HAP-1 (cell line): ENCODE measurements at regions not wholly inside any gene's neighbourhood (a gene's known extent, or its start where the extent isn't known, plus 50 kb on each side); places are given as distances from the start of the nearest gene placed in this dataset.
"Not testable (repeated sequence)": the region's sequence is repeated elsewhere in the genome, so short reads cannot be mapped to it uniquely, and the experiment has no call there.

Experiments
- DNase-seq, 2 experiments: peaks; one replicate each; pipeline ENCODE4 v3.0.0-alpha.2; 2016 to 2020; ENCODE audit warnings: low spot score in 2 of 2
- H3K27me3 ChIP-seq: fragments of 250-450 bp; sonication (Bioruptor Pico); 2 replicates; pipeline ENCODE4 v1.5.1; 2020; ENCODE audit warnings: low read depth, mild to moderate bottlenecking, moderate library complexity
- H3K36me3 ChIP-seq: fragments of 250-450 bp; sonication (Bioruptor Pico); replicated peaks from 2 replicates; pipeline ENCODE4 v1.5.1; 2020; ENCODE audit warnings: mild to moderate bottlenecking
- H3K4me1 ChIP-seq: fragments of 250-450 bp; sonication (Bioruptor Pico); 2 replicates; pipeline ENCODE4 v1.5.1; 2020; ENCODE audit warnings: mild to moderate bottlenecking
- H3K4me3 ChIP-seq: fragments of 250-450 bp; sonication (Bioruptor Pico); 2 replicates; pipeline ENCODE4 v1.5.1; 2020; ENCODE audit warnings: mild to moderate bottlenecking, moderate library complexity
- H3K9me3 ChIP-seq: fragments of 250-450 bp; sonication (Bioruptor Pico); 2 replicates; pipeline ENCODE4 v1.5.1; 2020; ENCODE audit warnings: mild to moderate bottlenecking, moderate library complexity
- in situ Hi-C: fragments of 300-500 bp; cut with MboI; formaldehyde crosslinking; loops from 3 replicates; pipeline ENCODE4 v1.14.3; 2020; ENCODE audit warnings: low sequenced_read_pairs, inconsistent platforms, mixed read lengths

DNA sequence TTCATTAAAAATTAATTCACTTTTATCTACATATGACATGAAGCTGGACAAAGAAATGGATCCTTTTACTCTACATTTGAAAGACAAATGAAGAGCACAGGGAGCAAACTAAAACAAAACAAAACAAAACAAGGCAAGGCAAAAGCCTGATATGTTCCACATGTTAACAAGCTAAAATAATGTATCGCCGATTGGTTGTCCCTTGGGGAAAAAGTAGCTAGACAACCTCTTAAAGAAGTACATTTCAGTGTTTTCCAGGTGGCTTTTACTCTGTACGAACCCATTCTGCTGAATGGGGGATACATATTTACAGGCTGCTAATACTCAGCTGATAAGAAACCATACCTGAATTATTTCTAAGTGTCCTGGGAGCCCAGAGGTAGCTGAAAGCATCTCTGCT lies 493.0 kb upstream of the TBL1XR1 start:
- H3K4me1 ChIP-seq: no peaks in the 10 kb centered on the region
- no peak for DNase-seq

DNA sequence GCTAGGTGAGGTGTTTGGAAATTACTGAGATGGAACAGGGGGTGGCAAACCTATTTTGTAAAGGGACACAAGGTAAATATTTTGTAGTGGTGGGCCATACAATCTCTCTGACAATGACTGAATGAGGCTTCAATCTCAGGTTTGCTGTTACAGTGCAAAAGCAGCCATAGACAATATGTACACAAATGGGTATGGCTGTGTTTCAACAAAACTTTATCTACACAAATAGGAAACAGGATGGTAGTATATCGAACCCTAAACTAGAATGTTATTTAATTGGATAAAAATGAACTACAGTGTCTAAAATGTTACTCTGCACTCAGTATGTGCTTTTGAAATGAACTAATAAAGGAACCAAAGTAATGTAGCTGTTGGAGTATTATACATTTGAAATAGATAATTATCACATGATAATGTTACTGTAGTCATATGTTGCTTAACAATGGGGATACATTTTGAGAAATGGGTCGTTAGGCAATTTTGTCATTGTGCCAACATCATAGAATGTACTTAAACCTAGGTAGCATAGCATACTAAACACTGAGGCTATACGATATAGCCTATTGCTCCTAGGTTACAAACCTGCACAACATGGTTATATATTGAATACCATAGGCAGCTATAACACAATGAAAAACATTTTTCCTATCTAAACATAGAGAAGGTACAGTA lies 495.2 kb upstream of the TBL1XR1 start:
- Histone ChIP-seq H3K9me3 (no peaks in the 10 kb centered on the region), H3K36me3 (no peaks in the 10 kb centered on the region), H3K4me3 (no peak overlapping the region), H3K4me1 (no peaks in the 10 kb centered on the region), H3K27me3 (no peaks in the 10 kb centered on the region)
- in situ Hi-C loops: no loop called here
- no peak for DNase-seq

More for the DNA sequence above, 493.0 kb upstream of the TBL1XR1 start:
- in situ Hi-C loops: no loop called here
- no peaks in the 10 kb centered on the region for H3K27me3 ChIP-seq
- no peaks in the 10 kb centered on the region for H3K36me3 ChIP-seq
- no peak overlapping the region for H3K4me3 ChIP-seq
- no peaks in the 10 kb centered on the region for H3K9me3 ChIP-seq

DNA sequence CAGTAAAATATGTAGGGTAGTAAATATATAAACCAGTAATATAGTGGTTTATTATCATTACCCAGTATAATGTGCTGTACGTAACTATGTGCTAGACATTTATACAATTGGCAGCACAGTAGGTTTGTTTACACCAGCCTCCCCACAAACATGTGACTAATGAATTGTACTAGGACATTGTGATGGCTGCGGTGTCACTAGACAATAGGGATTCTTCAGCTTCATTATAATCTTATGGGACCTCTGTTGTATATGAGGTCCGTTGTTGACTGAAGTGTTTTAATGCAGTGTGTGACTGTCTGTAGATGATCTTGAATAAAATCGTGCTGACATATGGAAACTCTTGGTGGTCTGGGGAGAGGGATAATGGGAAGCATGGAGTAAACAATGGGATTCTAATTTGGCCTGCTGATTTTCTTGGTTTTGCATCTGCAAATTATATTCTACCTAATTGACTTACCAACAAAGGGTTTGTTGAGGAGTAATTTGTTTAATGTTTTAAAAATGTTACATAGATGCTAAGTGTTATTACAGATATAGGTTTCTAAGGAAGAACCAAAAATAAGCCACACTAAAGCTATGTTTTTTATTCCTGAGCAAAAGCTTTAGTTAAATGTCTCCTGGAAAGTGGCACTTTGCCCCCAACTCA lies 496.5 kb upstream of the TBL1XR1 start:
- no peak overlapping the region for H3K4me3 ChIP-seq
- H3K4me1 ChIP-seq: no peaks in the 10 kb centered on the region
- DNase-seq: no peak
- in situ Hi-C loops: no loop called here
- no peaks in the 10 kb centered on the region for H3K9me3 ChIP-seq
- no peaks in the 10 kb centered on the region for H3K36me3 ChIP-seq
- no peaks in the 10 kb centered on the region for H3K27me3 ChIP-seq

DNA sequence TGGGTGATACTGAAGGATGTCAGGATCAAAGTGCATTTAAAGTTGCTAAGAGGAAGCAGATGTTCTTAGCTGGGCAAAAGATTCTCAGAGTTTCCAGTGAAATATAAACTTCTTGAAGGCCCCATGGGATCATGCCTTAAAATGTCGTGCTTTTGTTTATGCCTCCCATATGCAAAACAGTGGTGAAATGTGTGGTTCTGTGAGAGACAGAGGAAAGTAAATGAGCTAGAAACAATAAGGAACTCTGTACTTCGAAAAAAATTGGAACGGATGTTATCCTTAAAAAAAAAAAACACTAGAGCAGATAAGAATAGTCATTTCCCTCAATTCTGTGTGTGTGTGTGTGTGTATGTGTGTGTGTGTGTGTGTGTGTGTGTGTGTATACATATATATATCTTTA lies 497.0 kb upstream of the TBL1XR1 start:
- in situ Hi-C loops: no loop called here
- H3K9me3 ChIP-seq: no peaks in the 10 kb centered on the region
- DNase-seq: no peak
- no peaks in the 10 kb centered on the region for H3K27me3 ChIP-seq
- no peaks in the 10 kb centered on the region for H3K36me3 ChIP-seq
- no peak overlapping the region for H3K4me3 ChIP-seq
- no peaks in the 10 kb centered on the region for H3K4me1 ChIP-seq

DNA sequence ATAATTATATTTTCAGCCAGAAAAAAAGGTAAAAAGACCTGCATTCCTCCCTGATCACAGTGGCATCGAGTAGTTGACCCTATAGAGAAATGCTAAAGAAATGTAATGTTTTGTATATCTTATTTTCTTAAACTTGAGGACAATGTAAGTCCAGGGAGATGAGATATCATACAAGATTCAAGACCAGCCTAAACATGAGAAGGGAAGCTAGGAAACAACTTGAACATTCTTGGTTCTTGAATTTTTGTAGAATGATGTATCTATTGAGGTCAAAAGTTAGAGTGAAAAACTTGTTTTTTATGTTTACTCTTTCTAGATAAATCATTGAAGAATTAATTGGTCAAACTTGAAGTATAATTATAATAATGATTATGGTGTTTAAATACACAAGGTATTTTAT lies 497.7 kb upstream of the TBL1XR1 start:
- DNase-seq: no peak
- no peaks in the 10 kb centered on the region for H3K9me3 ChIP-seq
- H3K4me1 ChIP-seq: no peaks in the 10 kb centered on the region
- no peak overlapping the region for H3K4me3 ChIP-seq
- H3K27me3 ChIP-seq: no peaks in the 10 kb centered on the region
- no peaks in the 10 kb centered on the region for H3K36me3 ChIP-seq
- in situ Hi-C loops: no loop called here

DNA sequence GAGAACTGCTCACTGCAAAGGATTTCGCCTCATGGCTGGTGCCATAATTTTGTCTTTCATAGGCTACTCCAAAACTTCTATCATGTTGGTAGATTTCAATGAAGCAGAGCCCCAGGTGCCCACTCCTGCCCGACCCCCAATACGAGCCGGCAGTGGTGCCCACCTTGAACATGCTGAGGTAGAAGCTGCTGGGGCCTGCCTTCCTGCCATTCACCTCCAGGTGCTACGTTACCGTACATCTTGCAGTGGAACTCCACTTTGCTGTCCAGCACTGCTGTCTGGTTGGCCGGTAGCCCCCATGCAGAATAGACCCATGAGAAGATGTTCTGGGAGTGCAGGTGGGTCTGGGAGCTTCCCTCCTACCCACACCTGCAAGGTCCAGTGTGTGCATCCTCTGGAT lies 502.8 kb upstream of the TBL1XR1 start:
- no peaks in the 10 kb centered on the region for H3K27me3 ChIP-seq
- DNase-seq: no peak
- H3K36me3 ChIP-seq: no peaks in the 10 kb centered on the region
- no peaks in the 10 kb centered on the region for H3K9me3 ChIP-seq
- in situ Hi-C loops: no loop called here
- no peak overlapping the region for H3K4me3 ChIP-seq
- H3K4me1 ChIP-seq: no peaks in the 10 kb centered on the region

DNA sequence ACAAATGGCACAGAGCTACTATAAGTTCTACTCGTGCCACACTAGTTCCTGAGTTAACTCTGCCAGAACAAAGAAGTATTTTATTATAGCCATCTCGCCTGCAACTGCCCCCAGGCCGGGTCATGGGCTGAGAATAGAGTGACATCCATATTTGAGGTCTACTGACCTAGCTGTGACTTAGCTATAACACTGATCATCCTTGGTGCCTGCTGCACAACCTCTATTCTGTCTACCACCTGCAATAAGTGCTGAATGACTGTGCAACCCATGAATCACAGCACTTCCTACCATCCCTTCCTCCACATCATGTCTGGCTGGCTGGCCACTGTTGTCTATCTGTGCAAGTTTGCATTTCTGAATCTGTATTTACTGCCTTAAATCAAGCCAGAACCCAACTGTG lies 506.5 kb upstream of the TBL1XR1 start:
- Histone ChIP-seq H3K4me3 (no peak overlapping the region), H3K9me3 (no peaks in the 10 kb centered on the region), H3K27me3 (no peaks in the 10 kb centered on the region), H3K4me1 (no peaks in the 10 kb centered on the region), H3K36me3 (no peaks in the 10 kb centered on the region)
- no peak for DNase-seq
- in situ Hi-C loops: no loop called here

DNA sequence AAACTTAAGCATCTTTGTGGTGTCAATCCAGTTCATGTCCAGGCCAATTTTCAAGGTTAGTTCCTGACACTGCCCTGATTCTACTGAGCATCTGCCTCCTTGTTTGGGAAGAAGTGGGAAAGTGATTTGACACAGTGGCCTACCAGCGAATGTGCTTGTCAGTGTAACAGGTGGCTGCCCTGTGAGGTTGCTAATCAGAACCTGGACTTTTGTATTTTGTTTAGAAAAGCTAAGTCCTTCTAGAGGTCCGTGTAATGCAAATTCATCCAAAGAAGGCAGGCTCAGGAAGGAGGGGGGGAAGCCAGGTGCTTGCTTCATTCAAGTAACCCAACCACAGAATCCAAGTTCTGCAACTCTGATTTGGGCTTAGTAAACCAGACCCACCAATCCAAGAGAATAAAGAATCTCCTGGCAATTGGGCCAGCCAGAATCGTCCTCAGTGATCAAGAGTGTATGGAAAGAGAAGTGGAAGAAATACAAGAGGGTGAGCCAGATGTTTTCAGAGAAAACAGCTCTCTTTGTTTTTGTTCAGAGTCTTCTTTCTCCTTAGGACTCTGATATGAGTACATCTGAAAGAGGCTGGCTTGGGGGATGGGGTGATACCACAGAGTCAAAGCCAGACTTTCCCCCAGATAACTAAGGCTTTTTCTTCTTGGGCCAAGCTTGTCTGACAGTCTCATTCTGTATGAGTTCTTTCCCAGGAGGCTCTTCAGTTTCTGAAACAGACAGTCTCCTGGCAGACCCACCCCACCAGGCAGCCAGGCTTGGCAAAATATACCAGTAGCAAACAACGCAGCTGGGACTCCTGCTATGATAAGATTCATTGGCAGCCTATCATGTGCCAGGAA lies 508.9 kb upstream of the TBL1XR1 start:
- Histone ChIP-seq H3K4me3 (no peak overlapping the region), H3K9me3 (no peaks in the 10 kb centered on the region), H3K36me3 (no peaks in the 10 kb centered on the region), H3K27me3 (no peaks in the 10 kb centered on the region), H3K4me1 (no peaks in the 10 kb centered on the region)
- in situ Hi-C loops: no loop called here
- no peak for DNase-seq

DNA sequence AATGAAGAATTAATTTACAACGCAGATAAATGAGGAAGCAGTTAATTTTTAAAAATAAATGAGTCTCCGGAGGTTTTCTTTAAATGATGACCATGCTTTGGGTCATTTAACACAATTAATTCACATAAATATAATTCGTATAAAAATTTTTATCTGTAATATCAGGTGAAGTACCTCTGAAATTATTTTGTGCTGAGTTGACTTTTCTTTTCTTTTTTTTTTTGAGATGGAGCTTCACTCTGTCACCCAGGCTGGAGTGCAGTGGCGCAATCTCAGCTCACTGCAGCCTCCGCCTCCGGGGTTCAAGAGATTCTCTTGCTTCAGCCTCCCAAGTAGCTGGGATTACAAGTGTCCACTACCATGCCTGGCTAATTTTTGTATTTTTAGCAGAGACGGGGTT lies 512.2 kb upstream of the TBL1XR1 start:
- not testable (repeated sequence) for H3K36me3 ChIP-seq

DNA sequence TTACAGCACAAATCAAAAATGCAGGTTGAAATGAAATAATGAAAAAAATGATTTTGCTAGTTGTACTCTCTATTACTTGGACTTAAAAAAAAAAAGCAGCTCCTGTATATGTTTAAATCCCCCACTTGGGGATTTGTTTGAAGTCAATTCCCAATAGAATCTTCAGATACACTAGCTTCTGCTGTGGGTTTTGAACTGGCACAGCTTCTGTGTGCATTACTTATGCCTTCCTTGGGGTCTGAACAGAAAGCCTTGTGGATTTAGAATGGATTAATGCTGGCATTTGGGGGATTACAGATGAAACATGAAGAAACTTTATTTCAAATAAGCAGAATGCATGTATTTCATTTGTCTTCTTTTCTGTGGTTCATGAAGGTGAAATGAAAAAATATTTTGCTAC lies 513.2 kb upstream of the TBL1XR1 start:
- DNase-seq: no peak
- Histone ChIP-seq H3K4me3 (no peak overlapping the region), H3K27me3 (no peaks in the 10 kb centered on the region), H3K4me1 (no peaks in the 10 kb centered on the region; the same call in 1 of the 2 replicates), H3K9me3 (no peaks in the 10 kb centered on the region), H3K36me3 (no peaks in the 10 kb centered on the region)
- in situ Hi-C loops: no loop called here

More for the DNA sequence above, 512.2 kb upstream of the TBL1XR1 start:
- H3K27me3 ChIP-seq, H3K4me3 ChIP-seq, H3K9me3 ChIP-seq, in situ Hi-C loops, DNase-seq, H3K4me1 ChIP-seq: not testable (repeated sequence)

DNA sequence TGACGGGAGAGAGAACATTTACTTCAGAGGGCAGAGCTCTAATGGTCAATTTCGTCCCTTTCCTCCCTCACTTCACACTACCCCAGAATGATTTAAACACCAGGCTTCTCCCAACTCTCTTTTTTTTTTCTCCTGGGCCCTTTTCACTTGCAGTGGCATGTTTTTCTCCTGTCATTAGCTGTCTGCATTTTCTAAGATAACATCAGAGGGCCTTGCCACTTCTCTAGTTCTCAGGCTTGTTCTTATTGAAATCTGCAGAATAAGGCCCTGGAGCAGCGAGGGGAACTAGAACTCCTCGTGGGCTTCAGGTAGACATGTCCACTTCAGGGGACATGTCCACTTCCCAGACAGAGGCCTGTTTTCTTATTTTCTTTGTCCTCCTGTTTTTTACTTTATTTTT lies 514.4 kb upstream of the TBL1XR1 start:
- in situ Hi-C loops: no loop called here
- H3K4me3 ChIP-seq: no peak overlapping the region

DNA sequence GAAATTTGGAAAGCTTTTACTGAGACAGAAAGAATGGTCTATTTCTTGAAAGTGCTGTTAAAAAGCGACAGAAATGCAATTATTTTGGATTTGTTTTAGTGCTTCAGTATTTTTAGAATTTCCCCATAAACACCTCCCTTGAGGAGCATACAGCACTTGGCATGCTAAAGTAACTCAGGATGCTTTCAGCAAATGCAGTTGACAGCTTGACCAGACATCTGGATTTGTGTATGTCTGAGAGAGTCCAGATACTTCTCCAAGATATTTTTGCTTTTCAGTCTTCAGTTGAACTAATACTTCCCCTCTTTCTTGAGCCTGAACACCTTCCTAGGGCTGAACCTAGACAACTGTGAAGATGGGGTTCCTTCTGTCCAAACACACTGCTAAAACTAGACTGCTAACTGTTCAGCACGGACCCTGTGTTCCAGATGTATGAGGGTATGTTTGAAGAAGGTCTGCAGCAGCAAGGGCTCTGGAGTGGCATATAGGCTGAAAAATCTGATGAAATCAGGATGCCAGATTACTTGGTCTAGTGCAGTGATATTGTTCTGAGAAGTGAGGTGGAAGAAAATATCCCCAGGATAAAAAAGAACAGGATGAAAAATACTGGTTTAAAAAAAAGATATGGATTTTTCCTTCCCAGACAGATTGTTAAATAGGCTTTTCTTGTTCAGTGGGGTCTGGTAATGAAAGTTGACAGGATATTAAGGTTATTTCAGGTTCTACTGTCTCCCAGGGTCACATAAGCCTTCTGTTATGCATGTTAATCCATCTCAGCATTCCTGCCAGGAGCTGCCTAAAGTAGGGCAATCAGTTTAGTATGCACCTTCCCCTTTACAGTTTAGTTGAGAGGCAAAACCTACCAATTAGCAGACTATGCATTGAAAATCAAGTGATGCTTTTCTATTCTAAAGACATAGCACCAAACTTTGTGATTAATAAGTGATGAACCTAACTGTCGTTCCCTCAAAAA lies 516.9 kb upstream of the TBL1XR1 start:
- H3K4me1 ChIP-seq: no peaks in the 10 kb centered on the region; the same call in 1 of the 2 replicates
- peak; percentile 10 to 17 for DNase-seq
- in situ Hi-C loops: no loop called here
- H3K36me3 ChIP-seq: no peaks in the 10 kb centered on the region
- H3K27me3 ChIP-seq: no peaks in the 10 kb centered on the region
- no peaks in the 10 kb centered on the region for H3K9me3 ChIP-seq
- no peak overlapping the region for H3K4me3 ChIP-seq

More for the DNA sequence above, 514.4 kb upstream of the TBL1XR1 start:
- Histone ChIP-seq H3K9me3 (no peaks in the 10 kb centered on the region), H3K36me3 (no peaks in the 10 kb centered on the region), H3K4me1 (no peaks in the 10 kb centered on the region; the same call in 1 of the 2 replicates), H3K27me3 (no peaks in the 10 kb centered on the region)
- DNase-seq: no peak

DNA sequence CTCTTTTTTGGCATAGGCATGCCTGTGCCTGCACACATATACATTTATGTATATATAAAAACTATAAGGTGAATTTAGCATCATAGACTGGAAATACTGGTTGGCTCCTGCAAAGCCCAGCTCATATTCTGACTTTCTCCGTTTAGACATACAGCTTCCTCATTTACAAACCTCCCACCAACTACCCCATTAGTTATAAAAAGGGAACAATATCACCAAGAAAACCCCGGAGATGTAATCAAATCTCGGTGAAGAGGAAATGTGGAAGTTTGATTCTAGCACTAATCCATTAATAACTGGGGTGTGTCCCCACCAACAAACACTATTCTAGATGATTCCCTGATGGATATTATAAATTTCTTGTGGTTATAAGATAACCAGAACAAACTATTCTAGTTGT lies 517.7 kb upstream of the TBL1XR1 start:
- Histone ChIP-seq H3K4me3 (no peak overlapping the region), H3K9me3 (no peaks in the 10 kb centered on the region), H3K36me3 (no peaks in the 10 kb centered on the region), H3K4me1 (no peaks in the 10 kb centered on the region; the same call in 1 of the 2 replicates), H3K27me3 (no peaks in the 10 kb centered on the region)
- no peak for DNase-seq
- in situ Hi-C loops: no loop called here
